ENCODE measurements at regions not wholly inside any gene's neighbourhood (a gene's known extent, or its start where the extent isn't known, plus 50 kb on each side); places are given as distances from the start of the nearest gene placed in this dataset.
"Not testable (repeated sequence)": the region's sequence is repeated elsewhere in the genome, so short reads cannot be mapped to it uniquely, and the experiment has no call there.

GRCh38 chr10:42177793-42178689, 460.3 kb downstream of the ZNF33B start:
- DNase-seq = not testable (repeated sequence)

- DNase-seq = no peak
These were observed 461.1 kb downstream of the ZNF33B start for GRCh38 chr10:42177077-42177792.

- no peak for DNase-seq
These were observed 487.8 kb downstream of the ZNF33B start for GRCh38 chr10:42150428-42151061.

GRCh38 chr10:42149722-42150427, 488.5 kb downstream of the ZNF33B start:
- DNase-seq = no peak

GRCh38 chr10:42149027-42149700, 489.2 kb downstream of the ZNF33B start:
- no peak for DNase-seq

- not testable (repeated sequence) for DNase-seq
These were observed 492.2 kb downstream of the ZNF33B start for GRCh38 chr10:42146165-42146564.

GRCh38 chr10:42138023-42138422, 500.3 kb downstream of the ZNF33B start:
- not testable (repeated sequence) for DNase-seq

- no peak for DNase-seq
These were observed 525.3 kb downstream of the ZNF33B start for GRCh38 chr10:42113158-42113450.

- DNase-seq = no peak
These were observed 525.8 kb downstream of the ZNF33B start for GRCh38 chr10:42112331-42113157.

- DNase-seq = no peak
These were observed 526.6 kb downstream of the ZNF33B start for GRCh38 chr10:42111661-42112330.

GRCh38 chr10:42111076-42111475, 527.3 kb downstream of the ZNF33B start:
- DNase-seq = no peak
